ENCODE measurements at regions not wholly inside any gene's neighbourhood (a gene's known extent, or its start where the extent isn't known, plus 50 kb on each side); places are given as distances from the start of the nearest gene placed in this dataset.
A peak's percentile ranks its signal among the peaks of the same experiment; 100 is the strongest.

GRCh38 chr20:59403261-59403961, 103.0 kb downstream of the EDN3 start:
- Histone ChIP-seq H3K36me3 (ENCODE audit: control insufficient read depth, insufficient read depth, low read length) (no peaks in the 10 kb centered on the region), H3K9ac (ENCODE audit: low read length) (peak overlapping the region; percentile 21), H3K27me3 (ENCODE audit: control insufficient read depth, insufficient read depth, low read length) (peaks cover 55% of the 10 kb centered on the region), H3K4me3 (ENCODE audit: low read depth, low read length) (peak overlapping the region; percentile 67), H3K27ac (ENCODE audit: low read depth, low read length) (no peak overlapping the region), H3K9me3 (ENCODE audit: control insufficient read depth, insufficient read depth, low read depth, low read length) (no peaks in the 10 kb centered on the region), H3K4me1 (ENCODE audit: control insufficient read depth, insufficient read depth, low read length) (peaks cover 7% of the 10 kb centered on the region; the same call in 1 of the 2 replicates)

GRCh38 chr20:59403962-59404314, 103.5 kb downstream of the EDN3 start:
- Histone ChIP-seq H3K4me3 (ENCODE audit: low read depth, low read length) (peak overlapping the region; percentile 67), H3K27ac (ENCODE audit: low read depth, low read length) (no peak overlapping the region), H3K9me3 (ENCODE audit: control insufficient read depth, insufficient read depth, low read depth, low read length) (no peaks in the 10 kb centered on the region), H3K9ac (ENCODE audit: low read length) (no peak overlapping the region), H3K36me3 (ENCODE audit: control insufficient read depth, insufficient read depth, low read length) (no peaks in the 10 kb centered on the region), H3K4me1 (ENCODE audit: control insufficient read depth, insufficient read depth, low read length) (peaks cover 7% of the 10 kb centered on the region; the same call in 1 of the 2 replicates), H3K27me3 (ENCODE audit: control insufficient read depth, insufficient read depth, low read length) (peaks cover 55% of the 10 kb centered on the region)

- H3K27ac ChIP-seq (ENCODE audit: low read depth, low read length): no peak overlapping the region
- peaks cover 4% of the 10 kb centered on the region; the same call in 1 of the 2 replicates for H3K9me3 ChIP-seq (ENCODE audit: control insufficient read depth, insufficient read depth, low read depth, low read length)
- H3K36me3 ChIP-seq (ENCODE audit: control insufficient read depth, insufficient read depth, low read length): no peaks in the 10 kb centered on the region
- H3K4me1 ChIP-seq (ENCODE audit: control insufficient read depth, insufficient read depth, low read length): peaks cover 7% of the 10 kb centered on the region; the same call in 1 of the 2 replicates
- peaks cover 55% of the 10 kb centered on the region for H3K27me3 ChIP-seq (ENCODE audit: control insufficient read depth, insufficient read depth, low read length)
- no peak overlapping the region for H3K9ac ChIP-seq (ENCODE audit: low read length)
- no peak overlapping the region for H3K4me3 ChIP-seq (ENCODE audit: low read depth, low read length)
These were observed 104.3 kb downstream of the EDN3 start for GRCh38 chr20:59404749-59405148.

GRCh38 chr20:59405226-59406200, 105.1 kb downstream of the EDN3 start:
- Histone ChIP-seq H3K9ac (ENCODE audit: low read length) (no peak overlapping the region), H3K9me3 (ENCODE audit: control insufficient read depth, insufficient read depth, low read depth, low read length) (peaks cover 4% of the 10 kb centered on the region; the same call in 1 of the 2 replicates), H3K4me1 (ENCODE audit: control insufficient read depth, insufficient read depth, low read length) (peaks cover 7% of the 10 kb centered on the region; the same call in 1 of the 2 replicates), H3K27me3 (ENCODE audit: control insufficient read depth, insufficient read depth, low read length) (peaks cover 55% of the 10 kb centered on the region), H3K27ac (ENCODE audit: low read depth, low read length) (no peak overlapping the region), H3K36me3 (ENCODE audit: control insufficient read depth, insufficient read depth, low read length) (no peaks in the 10 kb centered on the region), H3K4me3 (ENCODE audit: low read depth, low read length) (no peak overlapping the region)

- Histone ChIP-seq H3K4me3 (ENCODE audit: low read depth, low read length) (no peak overlapping the region), H3K9ac (ENCODE audit: low read length) (no peak overlapping the region), H3K9me3 (ENCODE audit: control insufficient read depth, insufficient read depth, low read depth, low read length) (peaks cover 4% of the 10 kb centered on the region; the same call in 1 of the 2 replicates), H3K4me1 (ENCODE audit: control insufficient read depth, insufficient read depth, low read length) (peaks cover 7% of the 10 kb centered on the region; the same call in 1 of the 2 replicates), H3K36me3 (ENCODE audit: control insufficient read depth, insufficient read depth, low read length) (no peaks in the 10 kb centered on the region), H3K27me3 (ENCODE audit: control insufficient read depth, insufficient read depth, low read length) (peaks cover 50% of the 10 kb centered on the region), H3K27ac (ENCODE audit: low read depth, low read length) (no peak overlapping the region)
These were observed 106.0 kb downstream of the EDN3 start for GRCh38 chr20:59406446-59406845.

- peaks cover 4% of the 10 kb centered on the region; the same call in 1 of the 2 replicates for H3K9me3 ChIP-seq (ENCODE audit: control insufficient read depth, insufficient read depth, low read depth, low read length)
- H3K27me3 ChIP-seq (ENCODE audit: control insufficient read depth, insufficient read depth, low read length): peaks cover 3% of the 10 kb centered on the region; the same call in 1 of the 2 replicates
- no peak overlapping the region for H3K4me3 ChIP-seq (ENCODE audit: low read depth, low read length)
- H3K4me1 ChIP-seq (ENCODE audit: control insufficient read depth, insufficient read depth, low read length): peaks cover 8% of the 10 kb centered on the region; the same call in 1 of the 2 replicates
- no peaks in the 10 kb centered on the region for H3K36me3 ChIP-seq (ENCODE audit: control insufficient read depth, insufficient read depth, low read length)
- no peak overlapping the region for H3K9ac ChIP-seq (ENCODE audit: low read length)
- H3K27ac ChIP-seq (ENCODE audit: low read depth, low read length): no peak overlapping the region
These were observed 110.8 kb downstream of the EDN3 start for GRCh38 chr20:59411170-59411569.

GRCh38 chr20:59411589-59411988, 111.2 kb downstream of the EDN3 start:
- Histone ChIP-seq H3K27me3 (ENCODE audit: control insufficient read depth, insufficient read depth, low read length) (peaks cover 3% of the 10 kb centered on the region; the same call in 1 of the 2 replicates), H3K27ac (ENCODE audit: low read depth, low read length) (no peak overlapping the region)

GRCh38 chr20:59412181-59412580, 111.8 kb downstream of the EDN3 start:
- Histone ChIP-seq H3K4me3 (ENCODE audit: low read depth, low read length) (no peak overlapping the region), H3K9ac (ENCODE audit: low read length) (no peak overlapping the region), H3K36me3 (ENCODE audit: control insufficient read depth, insufficient read depth, low read length) (no peaks in the 10 kb centered on the region), H3K4me1 (ENCODE audit: control insufficient read depth, insufficient read depth, low read length) (peaks cover 8% of the 10 kb centered on the region; the same call in 1 of the 2 replicates), H3K9me3 (ENCODE audit: control insufficient read depth, insufficient read depth, low read depth, low read length) (peaks cover 4% of the 10 kb centered on the region; the same call in 1 of the 2 replicates), H3K27ac (ENCODE audit: low read depth, low read length) (no peak overlapping the region), H3K27me3 (ENCODE audit: control insufficient read depth, insufficient read depth, low read length) (peaks cover 1% of the 10 kb centered on the region; the same call in 1 of the 2 replicates)

More at GRCh38 chr20:59411589-59411988, 111.2 kb downstream of the EDN3 start:
- peaks cover 4% of the 10 kb centered on the region; the same call in 1 of the 2 replicates for H3K9me3 ChIP-seq (ENCODE audit: control insufficient read depth, insufficient read depth, low read depth, low read length)
- no peaks in the 10 kb centered on the region for H3K36me3 ChIP-seq (ENCODE audit: control insufficient read depth, insufficient read depth, low read length)
- peaks cover 8% of the 10 kb centered on the region; the same call in 1 of the 2 replicates for H3K4me1 ChIP-seq (ENCODE audit: control insufficient read depth, insufficient read depth, low read length)
- no peak overlapping the region for H3K9ac ChIP-seq (ENCODE audit: low read length)
- no peak overlapping the region for H3K4me3 ChIP-seq (ENCODE audit: low read depth, low read length)

GRCh38 chr20:59412875-59413284, 112.5 kb downstream of the EDN3 start:
- H3K27ac ChIP-seq (ENCODE audit: low read depth, low read length): no peak overlapping the region
- H3K4me3 ChIP-seq (ENCODE audit: low read depth, low read length): no peak overlapping the region
- peaks cover 4% of the 10 kb centered on the region; the same call in 1 of the 2 replicates for H3K9me3 ChIP-seq (ENCODE audit: control insufficient read depth, insufficient read depth, low read depth, low read length)
- H3K4me1 ChIP-seq (ENCODE audit: control insufficient read depth, insufficient read depth, low read length): peaks cover 8% of the 10 kb centered on the region; the same call in 1 of the 2 replicates
- no peaks in the 10 kb centered on the region for H3K36me3 ChIP-seq (ENCODE audit: control insufficient read depth, insufficient read depth, low read length)
- H3K27me3 ChIP-seq (ENCODE audit: control insufficient read depth, insufficient read depth, low read length): peaks cover 5% of the 10 kb centered on the region; the same call in 1 of the 2 replicates
- H3K9ac ChIP-seq (ENCODE audit: low read length): no peak overlapping the region

GRCh38 chr20:59413326-59413865, 113.0 kb downstream of the EDN3 start:
- no peak overlapping the region for H3K27ac ChIP-seq (ENCODE audit: low read depth, low read length)
- peaks cover 11% of the 10 kb centered on the region; the same call in 1 of the 2 replicates for H3K27me3 ChIP-seq (ENCODE audit: control insufficient read depth, insufficient read depth, low read length)
- no peak overlapping the region for H3K4me3 ChIP-seq (ENCODE audit: low read depth, low read length)
- H3K9ac ChIP-seq (ENCODE audit: low read length): no peak overlapping the region
- peaks cover 4% of the 10 kb centered on the region; the same call in 1 of the 2 replicates for H3K9me3 ChIP-seq (ENCODE audit: control insufficient read depth, insufficient read depth, low read depth, low read length)
- H3K36me3 ChIP-seq (ENCODE audit: control insufficient read depth, insufficient read depth, low read length): no peaks in the 10 kb centered on the region
- H3K4me1 ChIP-seq (ENCODE audit: control insufficient read depth, insufficient read depth, low read length): peaks cover 8% of the 10 kb centered on the region; the same call in 1 of the 2 replicates

Data from HUES6 (cell line).